Esophagus squamous epithelium (tissue), 5 donors: ENCODE measurements at regions not wholly inside any gene's neighbourhood (a gene's known extent, or its start where the extent isn't known, plus 50 kb on each side); places are given as distances from the start of the nearest gene placed in this dataset.

ENCODE experiments used
- DNase-seq: peaks from one replicate; lab custom pipeline; 2025; lab: John Stamatoyannopoulos, UW
- H3K27ac ChIP-seq, 4 donors: fragments of 200-600 bp; sonication (generic); one replicate each; pipeline ENCODE4 v1.5.1; 2016 to 2019; ENCODE audit warnings: mild to moderate bottlenecking in 1 of 4
- H3K27me3 ChIP-seq, 4 donors: fragments of 200-600 bp; sonication (generic); 1 replicate in 3 of 4; 2 replicates in 1 of 4; pipeline versions ENCODE4 v1.5.1 to v1.6.0; 2017 to 2021; ENCODE audit warnings: antibody characterized with exemption in 1 of 4
- H3K36me3 ChIP-seq, 3 donors: fragments of 200-600 bp; sonication (generic); one replicate each; pipeline ENCODE4 v1.5.1; 2016 to 2019
- H3K4me1 ChIP-seq, 3 donors: fragments of 200-600 bp; sonication (generic); one replicate each; pipeline ENCODE4 v1.5.1; 2017 to 2019
- H3K4me3 ChIP-seq, 4 donors: fragments of 200-600 bp; sonication (generic); 1 replicate in 3 of 4; 2 replicates in 1 of 4; pipeline ENCODE4 v1.5.1; 2016 to 2019; ENCODE audit warnings: mild to moderate bottlenecking in 2 of 4, moderate library complexity in 1 of 4
- H3K9me3 ChIP-seq, 3 donors: fragments of 200-600 bp; sonication (generic); one replicate each; pipeline ENCODE4 v1.5.1; 2016 to 2019
- CTCF ChIP-seq, 6 experiments: fragments of 450-650 bp in 4 of 6; fragments of 200-600 bp in 2 of 6; sonication (generic) in 2 of 6; IDR thresholded peaks; one replicate each; pipeline ENCODE4 v1.5.1; 2016 to 2019; ENCODE audit warnings: antibody characterized with exemption in 6 of 6, mild to moderate bottlenecking in 4 of 6, moderate library complexity in 4 of 6
- POLR2A ChIP-seq, 4 donors: fragments of 450-650 bp; IDR thresholded peaks; one replicate each; pipeline ENCODE4 v1.6.1; 2017; ENCODE audit warnings: antibody characterized with exemption in 4 of 4, mild to moderate bottlenecking in 4 of 4, moderate library complexity in 3 of 4
- WGBS, 2 donors: methylation state at CpG; one replicate each; pipeline ENCODE4 v1.1.5; 2018; 5-methylcytosine and 5-hydroxymethylcytosine counted together
- intact Hi-C: fragments of 100-400 bp; cut with DNase I; formaldehyde crosslinking; loops from one replicate; pipeline ENCODE4 v1.15.0; 2022
- donor health status: DM: yes; HTN: yes; CAD: no.

DNA sequence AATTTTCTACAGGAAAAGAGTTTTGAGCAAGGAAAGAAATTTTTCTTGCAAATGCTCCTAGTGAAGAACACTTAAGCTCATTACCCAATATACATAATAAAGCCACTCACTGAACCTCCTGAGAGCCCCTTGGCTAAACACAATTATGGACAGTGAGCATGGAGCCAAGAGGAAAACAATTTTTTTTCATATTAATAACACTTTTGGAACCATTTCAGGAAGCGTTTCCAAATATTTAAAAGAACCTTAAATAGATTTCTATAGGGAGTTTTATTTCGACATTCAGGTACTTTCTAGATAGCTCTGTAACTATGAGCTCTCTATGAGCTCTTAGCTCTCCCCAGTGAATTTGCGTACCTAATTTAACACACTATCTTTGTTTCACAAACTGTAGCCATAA lies 581.1 kb downstream of the ZNF385D start:
- H3K27me3 ChIP-seq: no peaks in the 10 kb centered on the region
- no peaks in the 10 kb centered on the region for H3K9me3 ChIP-seq
- no peaks in the 10 kb centered on the region for H3K36me3 ChIP-seq
- intact Hi-C loops: no loop called here
- no peak overlapping the region for H3K27ac ChIP-seq
- no peak for DNase-seq
- 51 to 67% methylated on average over 3 of the region's 3 CpGs for WGBS, 2 donors
- TF ChIP-seq CTCF (IDR thresholded peaks at IDR 0.05) (no peak), POLR2A (IDR thresholded peaks at IDR 0.05) (no peak)
- H3K4me3 ChIP-seq: no peak overlapping the region
- H3K4me1 ChIP-seq: no peaks in the 10 kb centered on the region

DNA sequence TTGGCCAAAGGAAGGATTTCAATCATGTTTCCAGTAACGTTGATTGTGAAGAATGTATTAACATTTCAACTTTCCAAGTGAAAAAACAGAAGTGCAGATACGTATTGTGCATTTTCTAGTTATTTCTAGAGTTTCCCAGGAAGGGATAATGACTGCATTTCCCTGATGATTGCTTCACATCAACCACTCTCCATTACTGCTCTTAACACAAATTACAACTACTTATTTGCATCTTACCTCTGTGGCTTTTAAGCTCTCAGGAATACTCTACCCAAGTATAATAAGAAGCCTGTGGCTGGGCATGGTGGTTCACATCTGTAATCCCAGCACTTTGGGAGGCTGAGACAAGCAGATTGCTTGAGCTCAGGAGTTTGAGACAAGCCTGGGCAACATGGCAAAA lies 582.5 kb downstream of the ZNF385D start:
- TF ChIP-seq POLR2A (IDR thresholded peaks at IDR 0.05) (no peak), CTCF (IDR thresholded peaks at IDR 0.05) (no peak)
- no peak overlapping the region for H3K4me3 ChIP-seq
- no peaks in the 10 kb centered on the region for H3K27me3 ChIP-seq
- no peak overlapping the region for H3K27ac ChIP-seq
- no peaks in the 10 kb centered on the region for H3K4me1 ChIP-seq
- no peak for DNase-seq
- intact Hi-C loops: no loop called here
- 56% methylated on average over 2 of the region's 2 CpGs for WGBS, 2 donors
- H3K36me3 ChIP-seq: no peaks in the 10 kb centered on the region
- no peaks in the 10 kb centered on the region for H3K9me3 ChIP-seq

- WGBS, 2 donors: 64 to 83% methylated on average over 3 of the region's 3 CpGs
- H3K9me3 ChIP-seq: no peaks in the 10 kb centered on the region
- no peaks in the 10 kb centered on the region for H3K4me1 ChIP-seq
- no peaks in the 10 kb centered on the region for H3K27me3 ChIP-seq
- no peak overlapping the region for H3K4me3 ChIP-seq
- H3K27ac ChIP-seq: no peak overlapping the region
- DNase-seq: no peak
- no peaks in the 10 kb centered on the region for H3K36me3 ChIP-seq
- TF ChIP-seq POLR2A (IDR thresholded peaks at IDR 0.05): no peak
- no peak for TF ChIP-seq CTCF (IDR thresholded peaks at IDR 0.05)
- intact Hi-C loops: no loop called here
These were observed 587.1 kb downstream of the ZNF385D start for GRCh38 chr3:21163956-21164355.

- Histone ChIP-seq H3K27me3 (no peaks in the 10 kb centered on the region), H3K4me1 (no peaks in the 10 kb centered on the region), H3K4me3 (no peak overlapping the region), H3K36me3 (no peaks in the 10 kb centered on the region), H3K27ac (no peak overlapping the region), H3K9me3 (no peaks in the 10 kb centered on the region)
- intact Hi-C loops: no loop called here
- TF ChIP-seq POLR2A (IDR thresholded peaks at IDR 0.05) (no peak), CTCF (IDR thresholded peaks at IDR 0.05) (no peak)
- DNase-seq: no peak
- WGBS, 2 donors: 44 to 50% methylated on average over 2 of the region's 2 CpGs
These were observed 591.5 kb downstream of the ZNF385D start for GRCh38 chr3:21159543-21159906.

DNA sequence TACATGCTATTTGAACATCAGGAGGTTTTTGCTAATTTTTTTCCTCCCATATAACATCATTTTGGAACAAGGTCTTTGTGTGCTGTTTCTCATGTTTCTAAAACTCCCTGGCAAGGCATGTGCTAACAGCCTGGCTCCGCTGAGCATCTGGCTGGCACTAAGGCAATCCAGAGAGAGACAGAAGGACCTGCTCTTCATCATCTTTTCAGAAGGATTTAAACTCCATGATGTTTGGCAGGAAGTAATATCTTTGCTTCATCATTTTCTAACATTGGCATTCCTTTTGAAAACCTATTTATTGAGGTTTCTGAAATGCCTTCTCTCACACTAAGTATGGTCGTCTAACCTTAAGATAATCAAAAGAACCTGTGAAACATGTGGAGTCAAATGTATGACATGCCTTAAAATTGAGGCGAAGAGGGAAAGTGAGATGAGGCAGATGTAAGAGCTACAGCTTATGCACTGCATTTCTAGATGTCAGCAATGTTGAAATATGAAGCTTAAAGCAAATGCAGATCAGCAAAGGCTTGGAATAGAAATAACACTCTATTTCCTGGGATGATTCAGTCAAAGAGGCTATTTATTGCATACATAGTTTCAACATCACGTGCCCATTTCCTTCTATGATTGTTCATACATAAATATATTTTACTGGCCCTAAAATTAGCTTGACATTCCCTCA lies 592.0 kb downstream of the ZNF385D start:
- WGBS, 2 donors: 54 to 61% methylated on average over 3 to 4 of the region's 4 CpGs
- no peaks in the 10 kb centered on the region for H3K9me3 ChIP-seq
- no peak for TF ChIP-seq POLR2A (IDR thresholded peaks at IDR 0.05)
- no peak for TF ChIP-seq CTCF (IDR thresholded peaks at IDR 0.05)
- no peak overlapping the region for H3K4me3 ChIP-seq
- H3K4me1 ChIP-seq: no peaks in the 10 kb centered on the region
- H3K27ac ChIP-seq: no peak overlapping the region
- no peaks in the 10 kb centered on the region for H3K27me3 ChIP-seq
- intact Hi-C loops: no loop called here
- no peaks in the 10 kb centered on the region for H3K36me3 ChIP-seq
- no peak for DNase-seq
